ENCODE measurements at regions not wholly inside any gene's neighbourhood (a gene's known extent, or its start where the extent isn't known, plus 50 kb on each side); places are given as distances from the start of the nearest gene placed in this dataset.

- no peak for DNase-seq (ENCODE audit: extremely low spot score)
- ChIA-PET POLR2A (no interaction called here), CTCF (interaction anchor here (0.9 to 2.1 kb wide), 3 partner anchors 10 to 18 kb away, joined by 3 to 7 read pairs (median 4); no protein-coding TSS in a partner anchor)
- no peak for TF ChIP-seq CTCF (IDR thresholded peaks at IDR 0.05; ENCODE audit: control extremely low read depth, extremely low read depth, low read depth, missing control alignments)
These were observed 59.5 kb downstream of the FZD1 start for GRCh38 chr7:91323626-91324158.

- TF ChIP-seq CTCF (IDR thresholded peaks at IDR 0.05; ENCODE audit: control extremely low read depth, extremely low read depth, low read depth, missing control alignments), result no peak
- DNase-seq (ENCODE audit: extremely low spot score), result no peak
- ChIA-PET POLR2A (no interaction called here), CTCF (interaction anchor here (1.6 to 2.1 kb wide), 2 partner anchors 11 to 18 kb away, joined by 4 to 7 read pairs; no protein-coding TSS in a partner anchor)
These were observed 60.4 kb downstream of the FZD1 start for GRCh38 chr7:91324663-91325062.

- no peak for DNase-seq (ENCODE audit: extremely low spot score)
- CTCF ChIA-PET, result interaction anchor here (1.4 to 1.5 kb wide), 2 partner anchors 8 to 10 kb away, joined by 3 to 5 read pairs; no protein-coding TSS in a partner anchor
- POLR2A ChIA-PET, result no interaction called here
- TF ChIP-seq CTCF (IDR thresholded peaks at IDR 0.05; ENCODE audit: control extremely low read depth, extremely low read depth, low read depth, missing control alignments), result no peak
These were observed 61.5 kb downstream of the FZD1 start for GRCh38 chr7:91325726-91326125.

- no peak for DNase-seq (ENCODE audit: extremely low spot score)
- ChIA-PET POLR2A (no interaction called here), CTCF (interaction anchor here (1.4 to 1.5 kb wide), 2 partner anchors 8 to 9 kb away, joined by 3 to 5 read pairs; no protein-coding TSS in a partner anchor)
- no peak for TF ChIP-seq CTCF (IDR thresholded peaks at IDR 0.05; ENCODE audit: control extremely low read depth, extremely low read depth, low read depth, missing control alignments)
These were observed 62.4 kb downstream of the FZD1 start for GRCh38 chr7:91326516-91327199.

GRCh38 chr7:91327346-91327745, 63.1 kb downstream of the FZD1 start:
- POLR2A ChIA-PET, result no interaction called here
- no peak for TF ChIP-seq CTCF (IDR thresholded peaks at IDR 0.05; ENCODE audit: control extremely low read depth, extremely low read depth, low read depth, missing control alignments)
- CTCF ChIA-PET, result no interaction called here
- DNase-seq (ENCODE audit: extremely low spot score), result no peak

GRCh38 chr7:91329571-91329970, 65.3 kb downstream of the FZD1 start:
- no peak for TF ChIP-seq CTCF (IDR thresholded peaks at IDR 0.05; ENCODE audit: control extremely low read depth, extremely low read depth, low read depth, missing control alignments)
- POLR2A ChIA-PET, result no interaction called here
- CTCF ChIA-PET, result no interaction called here
- DNase-seq (ENCODE audit: extremely low spot score), result no peak

All from GM10248 (cell line).